ENCODE measurements at regions not wholly inside any gene's neighbourhood (a gene's known extent, or its start where the extent isn't known, plus 50 kb on each side); places are given as distances from the start of the nearest gene placed in this dataset.

GRCh38 chr18:46415532-46416252 is 241.3 kb downstream of the LOXHD1 start:
- TF ChIP-seq CTCF (conservative IDR thresholded peaks at IDR 0.05) = no peak
- no peak for TF ChIP-seq ZFX (IDR thresholded peaks at IDR 0.05)

All from C4-2B (cell line).